H1 (cell line): ENCODE measurements at regions not wholly inside any gene's neighbourhood (a gene's known extent, or its start where the extent isn't known, plus 50 kb on each side); places are given as distances from the start of the nearest gene placed in this dataset.

Source experiments
- CTCF ChIA-PET: fragments of 300-600 bp; sonication (Branson Sonifier 250); formaldehyde crosslinking; loops from one replicate; lab custom pipeline; 2021; ENCODE audit not compliant: partially characterized antibody; lab: Charles Lee
- POLR2A ChIA-PET: fragments of 300-600 bp; sonication (Branson Sonifier 250); formaldehyde crosslinking; loops from one replicate; lab custom pipeline; 2021; ENCODE audit warnings: inconsistent platforms; ENCODE audit not compliant: partially characterized antibody; lab: Charles Lee
- DNase-seq, 2 experiments: peaks; one replicate each; pipeline versions ENCODE4 v3.0.0 to v3.0.0-alpha.2; 2010 to 2022; ENCODE audit warnings: low spot score in 2 of 2, low read depth in 1 of 2, mixed read lengths in 1 of 2
- FAIRE-seq: peaks from 2 replicates; lab custom pipeline; 2011; peaks lifted over from hg19 to GRCh38; lab: Jason Lieb, UNC
- H2AFZ ChIP-seq: 2 replicates; pipeline ENCODE4 v1.8.1; 2012; ENCODE audit warnings: low read length, inconsistent platforms
- H2AK5ac ChIP-seq: 2 replicates; pipeline ENCODE4 v1.6.1; 2013; ENCODE audit warnings: low read depth, low read length
- H2BK120ac ChIP-seq: replicated peaks from 2 replicates; pipeline ENCODE3; 2013; ENCODE audit warnings: low read depth, low read length, inconsistent platforms
- H2BK12ac ChIP-seq: 2 replicates; pipeline ENCODE4 v1.6.1; 2013; ENCODE audit warnings: low read depth, low read length
- H2BK15ac ChIP-seq: 2 replicates; pipeline ENCODE4 v1.6.1; 2013; ENCODE audit warnings: low read length
- H2BK20ac ChIP-seq: 2 replicates; pipeline ENCODE4 v1.6.1; 2013; ENCODE audit warnings: low read length
- H2BK5ac ChIP-seq: 2 replicates; pipeline ENCODE4 v1.6.1; 2013; ENCODE audit warnings: low read depth, low read length
- H3K14ac ChIP-seq: 2 replicates; pipeline ENCODE4 v1.6.1; 2013; ENCODE audit warnings: inconsistent platforms; ENCODE audit not compliant: insufficient read length
- H3K18ac ChIP-seq: 2 replicates; pipeline ENCODE4 v1.6.1; 2013; ENCODE audit warnings: low read length; ENCODE audit errors: extremely low read depth
- H3K23ac ChIP-seq: 2 replicates; pipeline ENCODE4 v1.6.1; 2013; ENCODE audit warnings: inconsistent platforms; ENCODE audit not compliant: insufficient read length
- H3K23me2 ChIP-seq: 2 replicates; pipeline ENCODE4 v1.6.1; 2013; ENCODE audit warnings: low read depth, low read length
- H3K27ac ChIP-seq: 2 replicates; pipeline ENCODE4 v1.6.1; 2011; ENCODE audit warnings: low read depth, low read length, inconsistent platforms
- H3K27me3 ChIP-seq, 4 experiments: replicated peaks in 1 of 4; 1 replicate in 1 of 4; 2 replicates in 3 of 4; pipeline versions ENCODE4 v1.6.1 to v1.8.1; 2011 to 2013; ENCODE audit warnings: low read length in 3 of 4, mild to moderate bottlenecking in 3 of 4, inconsistent platforms in 2 of 4, mixed read lengths in 2 of 4, moderate library complexity in 1 of 4; ENCODE audit not compliant: control insufficient read depth in 3 of 4, insufficient read depth in 3 of 4; ENCODE audit errors: extremely low read depth in 1 of 4
- H3K36me3 ChIP-seq, 4 experiments: 2 replicates each; pipeline versions ENCODE4 v1.6.1 to v1.8.1; 2011 to 2013; ENCODE audit warnings: mild to moderate bottlenecking in 4 of 4, low read length in 3 of 4, moderate library complexity in 2 of 4, control low read depth in 1 of 4, inconsistent platforms in 1 of 4; ENCODE audit not compliant: insufficient read depth in 4 of 4, control insufficient read depth in 2 of 4
- H3K4ac ChIP-seq: replicated peaks from 2 replicates; pipeline ENCODE3; 2013; ENCODE audit warnings: low read length, low read depth, mixed read lengths, inconsistent platforms; ENCODE audit not compliant: insufficient read length
- H3K4me1 ChIP-seq, 4 experiments: replicated peaks in 1 of 4; 1 replicate in 1 of 4; 2 replicates in 3 of 4; pipeline versions ENCODE4 v1.6.1 to v1.8.1; 2011 to 2013; ENCODE audit warnings: low read length in 3 of 4, inconsistent platforms in 2 of 4, mixed read lengths in 1 of 4; ENCODE audit not compliant: insufficient read depth in 4 of 4, control insufficient read depth in 3 of 4
- H3K4me2 ChIP-seq, 2 experiments: 2 replicates each; pipeline versions ENCODE4 v1.6.1 to v1.8.1; 2011 to 2013; ENCODE audit warnings: low read depth in 2 of 2, low read length in 2 of 2, control low read depth in 1 of 2, inconsistent platforms in 1 of 2, mild to moderate bottlenecking in 1 of 2; ENCODE audit not compliant: insufficient read depth in 1 of 2
- H3K4me3 ChIP-seq, 4 experiments: fragments of 200-600, 300-600 bp in 1 of 4; sonication (generic), shearing (Covaris generic), sonication (Bioruptor Twin) in 1 of 4; 2 replicates each; pipeline versions ENCODE4 v1.5.1 to v1.8.1; 2011 to 2016; ENCODE audit warnings: low read length in 4 of 4, low read depth in 3 of 4, control low read depth in 2 of 4, inconsistent platforms in 2 of 4, mild to moderate bottlenecking in 2 of 4, mixed read lengths in 1 of 4, moderate library complexity in 1 of 4; ENCODE audit not compliant: insufficient read depth in 2 of 4; ENCODE audit errors: extremely low read depth in 1 of 4
- H3K56ac ChIP-seq: replicated peaks from 2 replicates; pipeline ENCODE3; 2013; ENCODE audit warnings: low read depth, mild to moderate bottlenecking, mixed read lengths, low read length, inconsistent platforms; ENCODE audit not compliant: insufficient read length
- H3K79me1 ChIP-seq: 2 replicates; pipeline ENCODE4 v1.6.1; 2013; ENCODE audit warnings: low read depth, low read length, control low read depth
- H3K79me2 ChIP-seq, 2 experiments: 2 replicates each; pipeline versions ENCODE4 v1.6.1 to v1.8.1; 2012 to 2013; ENCODE audit warnings: low read length in 2 of 2, mild to moderate bottlenecking in 2 of 2, inconsistent platforms in 1 of 2; ENCODE audit not compliant: insufficient read depth in 2 of 2, control insufficient read depth in 1 of 2
- H3K9ac ChIP-seq, 4 experiments: replicated peaks in 1 of 4; 1 replicate in 1 of 4; 2 replicates in 3 of 4; pipeline versions ENCODE4 v1.6.1 to v1.8.1; 2011 to 2013; ENCODE audit warnings: low read depth in 3 of 4, low read length in 3 of 4, control low read depth in 2 of 4, mild to moderate bottlenecking in 2 of 4, moderate library complexity in 2 of 4, inconsistent platforms in 1 of 4; ENCODE audit errors: extremely low read depth in 1 of 4
- H3K9me3 ChIP-seq, 2 experiments: 2 replicates each; pipeline versions ENCODE4 v1.6.1 to v1.8.1; 2012 to 2013; ENCODE audit warnings: mild to moderate bottlenecking in 2 of 2, moderate library complexity in 2 of 2, control low read depth in 1 of 2, inconsistent platforms in 1 of 2, low read depth in 1 of 2, low read length in 1 of 2, mixed read lengths in 1 of 2; ENCODE audit not compliant: insufficient read depth in 2 of 2
- H4K20me1 ChIP-seq, 2 experiments: replicated peaks in 1 of 2; 2 replicates each; pipeline versions ENCODE3 to v1.8.1; 2011 to 2013; ENCODE audit warnings: inconsistent platforms in 2 of 2, low read length in 2 of 2, mild to moderate bottlenecking in 1 of 2; ENCODE audit not compliant: insufficient read depth in 2 of 2, control insufficient read depth in 1 of 2
- H4K5ac ChIP-seq: 2 replicates; pipeline ENCODE4 v1.6.1; 2013; ENCODE audit warnings: low read length, low read depth, mixed read lengths, inconsistent platforms; ENCODE audit not compliant: insufficient read length
- H4K8ac ChIP-seq: 2 replicates; pipeline ENCODE4 v1.8.0; 2013; ENCODE audit warnings: mild to moderate bottlenecking, moderate library complexity, low read length, inconsistent platforms; ENCODE audit not compliant: insufficient read depth; ENCODE audit errors: extremely low read depth
- H4K91ac ChIP-seq: replicated peaks from 2 replicates; pipeline ENCODE3; 2013; ENCODE audit warnings: low read length, mixed read lengths, inconsistent platforms; ENCODE audit not compliant: insufficient read length
- BRCA1 ChIP-seq: IDR thresholded peaks from 2 replicates; pipeline ENCODE4 v1.6.1; 2012; ENCODE audit warnings: low read depth, low read length, improper control_type of control experiment
- CBX5 ChIP-seq: fragments of 300-800, 300-1000 bp; sonication (generic); IDR thresholded peaks from 2 replicates; pipeline ENCODE4 v1.7.1; 2016; ENCODE audit warnings: antibody characterized with exemption, low read length, low read depth
- CTBP2 ChIP-seq: IDR thresholded peaks from 2 replicates; pipeline ENCODE4 v1.7.0; 2011; ENCODE audit warnings: borderline replicate concordance, mild to moderate bottlenecking, moderate library complexity, mixed read lengths, low read length; ENCODE audit not compliant: insufficient read depth, insufficient read length
- FOSL1 ChIP-seq: IDR thresholded peaks from 2 replicates; pipeline ENCODE4 v1.6.1; 2011; ENCODE audit warnings: mild to moderate bottlenecking, low read depth, low read length, moderate library complexity; ENCODE audit not compliant: insufficient read depth
- GTF2F1 ChIP-seq: IDR thresholded peaks from 2 replicates; pipeline ENCODE4 v1.6.1; 2012; ENCODE audit warnings: low read depth, low read length, improper control_type of control experiment, borderline replicate concordance
- HDAC6 ChIP-seq: IDR thresholded peaks from one replicate; pipeline ENCODE4 v1.7.1; 2012; ENCODE audit warnings: low read depth, mild to moderate bottlenecking, inconsistent platforms, low read length, moderate library complexity
- PHF8 ChIP-seq: fragments of 200-600 bp; sonication (generic); conservative IDR thresholded peaks from 2 replicates; pipeline ENCODE4 v1.7.1; 2012; ENCODE audit warnings: low read depth, mild to moderate bottlenecking, inconsistent platforms, low read length, moderate library complexity
- SIX5 ChIP-seq: IDR thresholded peaks from 2 replicates; pipeline ENCODE4 v1.6.1; 2011; ENCODE audit warnings: mild to moderate bottlenecking, low read depth, low read length
- SP1 ChIP-seq: IDR thresholded peaks from 2 replicates; pipeline ENCODE4 v1.6.1; 2011; ENCODE audit warnings: low read depth, low read length
- SP2 ChIP-seq: IDR thresholded peaks from 2 replicates; pipeline ENCODE4 v1.6.1; 2012; ENCODE audit warnings: mild to moderate bottlenecking, low read length, inconsistent platforms
- WGBS, 2 experiments: shearing (Covaris generic) in 1 of 2; methylation state at CpG; one replicate each; pipeline versions ENCODE4 v1.1.6 to v1.1.7; 2013 to 2015; ENCODE audit warnings: low lambda C conversion rate in 2 of 2, mixed read lengths in 2 of 2, inconsistent platforms in 1 of 2, low coverage in 1 of 2, missing lambda C conversion rate in 1 of 2; ENCODE audit not compliant: insufficient replicate concordance in 2 of 2, insufficient coverage in 1 of 2, insufficient read length in 1 of 2; ENCODE audit errors: extremely low coverage in 1 of 2, missing lambda C conversion rate in 1 of 2; 5-methylcytosine and 5-hydroxymethylcytosine counted together
- TF ChIP-seq, protein P1 (sequence below): IDR thresholded peaks from 2 replicates; pipeline ENCODE4 v1.6.1; 2012; ENCODE audit warnings: inconsistent platforms

DNA sequence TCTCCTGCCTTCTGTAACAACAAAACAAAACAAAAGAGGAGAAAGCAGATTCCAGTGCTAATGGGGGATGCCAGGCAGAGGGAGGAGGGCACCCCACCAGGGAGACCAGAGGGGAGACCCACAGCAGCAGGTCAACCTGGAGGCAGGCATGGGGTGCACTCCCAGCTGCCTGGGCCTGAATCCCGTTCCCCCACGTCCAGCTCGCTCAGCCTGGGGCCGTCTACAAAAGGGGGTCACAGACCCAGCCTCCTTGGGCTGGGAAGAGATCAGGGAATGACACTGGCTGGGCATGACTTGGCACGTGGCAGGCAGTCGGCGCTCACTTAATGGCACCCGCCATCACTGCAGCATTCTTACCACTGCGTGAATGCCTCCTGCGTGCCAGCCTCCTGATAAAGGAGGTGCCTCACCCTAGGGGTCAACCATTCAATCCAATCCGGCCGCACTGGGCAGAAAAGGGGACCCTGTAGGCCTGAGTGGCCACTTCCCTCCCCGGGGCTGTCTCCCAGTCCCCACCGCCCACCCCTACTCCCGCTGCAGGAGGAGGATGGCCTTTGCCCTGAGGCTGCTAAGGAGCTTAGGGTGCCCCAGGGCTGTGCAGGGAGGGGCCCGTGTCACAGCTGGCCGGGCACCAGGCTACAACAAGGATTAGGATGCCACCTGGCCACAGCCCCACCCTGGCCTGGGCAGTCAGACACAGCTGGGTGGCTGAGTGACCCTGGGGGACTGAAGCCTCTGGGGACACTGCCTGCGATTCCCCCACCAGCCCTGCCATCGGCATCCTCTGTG is 87.5 kb downstream of the NCOR2 start:
- Histone ChIP-seq H3K9ac (no peak overlapping the region), H3K4me3 (no peak overlapping the region), H3K27ac (0 out of 2 replicates have a peak overlapping the region, but pooled peaks have one; percentile 29), H3K14ac (no peak overlapping the region), H2AK5ac (no peak overlapping the region), H3K23ac (no peak overlapping the region), H3K79me1 (peaks cover 15% of the 10 kb centered on the region), H3K23me2 (peaks cover 3% of the 10 kb centered on the region), H2BK15ac (no peak overlapping the region), H4K20me1 (peaks cover 16 to 30% of the 10 kb centered on the region in 2 experiments), H3K56ac (no peak overlapping the region), H3K36me3 (peaks cover 0 to 16% (median 7%) of the 10 kb centered on the region in 4 experiments; a peak in 4 of 8 replicates), H4K5ac (no peak overlapping the region), H2BK20ac (no peak overlapping the region), H2BK12ac (no peak overlapping the region), H2BK5ac (peak overlapping the region; percentile 95; the same call in 1 of the 2 replicates), H3K79me2 (peaks cover 0 to 14% of the 10 kb centered on the region in 2 experiments; a peak in 1 of 4 replicates), H3K4me2 (no peak overlapping the region), H4K91ac (no peak overlapping the region), H4K8ac (peak overlapping the region; percentile 40; the same call in 1 of the 2 replicates), H3K4ac (no peak overlapping the region), H3K27me3 (no peaks in the 10 kb centered on the region), H3K4me1 (peaks cover 0 to 9% (median 0%) of the 10 kb centered on the region in 4 experiments; a peak in 5 of 7 replicates), H2AFZ (no peak overlapping the region), H3K9me3 (no peaks in the 10 kb centered on the region; a peak in 1 of 4 replicates), H3K18ac (no peak overlapping the region), H2BK120ac (no peak overlapping the region)
- CTCF ChIA-PET = interaction anchor here (0.7 to 1.3 kb wide), 7 partner anchors 14 to 272 kb away, joined by 3 read pairs; no protein-coding TSS in a partner anchor
- POLR2A ChIA-PET = interaction anchor here (1.6 kb wide), 1 partner anchor 24 kb away, joined by 4 read pairs; no protein-coding TSS in a partner anchor
- DNase-seq = no peak
- WGBS, 2 experiments = 86% methylated on average over 19 of the region's 19 CpGs; no CpG with 5 or more reads in 1 of the 2 experiments
- FAIRE-seq = no peak
- TF ChIP-seq BRCA1 = no peak
- no peak for TF ChIP-seq FOSL1
- TF ChIP-seq CTBP2 = no peak
- TF ChIP-seq CBX5 = no peak
- TF ChIP-seq, protein P1, sequence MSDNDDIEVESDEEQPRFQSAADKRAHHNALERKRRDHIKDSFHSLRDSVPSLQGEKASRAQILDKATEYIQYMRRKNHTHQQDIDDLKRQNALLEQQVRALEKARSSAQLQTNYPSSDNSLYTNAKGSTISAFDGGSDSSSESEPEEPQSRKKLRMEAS = no peak
- no peak for TF ChIP-seq HDAC6
- no peak for TF ChIP-seq PHF8
- TF ChIP-seq SIX5 = no peak
- no peak for TF ChIP-seq GTF2F1
- TF ChIP-seq SP2 = no peak
- no peak for TF ChIP-seq SP1
